ENCODE measurements at regions not wholly inside any gene's neighbourhood (a gene's known extent, or its start where the extent isn't known, plus 50 kb on each side); places are given as distances from the start of the nearest gene placed in this dataset.
A peak's percentile ranks its signal among the peaks of the same experiment; 100 is the strongest.

DNA sequence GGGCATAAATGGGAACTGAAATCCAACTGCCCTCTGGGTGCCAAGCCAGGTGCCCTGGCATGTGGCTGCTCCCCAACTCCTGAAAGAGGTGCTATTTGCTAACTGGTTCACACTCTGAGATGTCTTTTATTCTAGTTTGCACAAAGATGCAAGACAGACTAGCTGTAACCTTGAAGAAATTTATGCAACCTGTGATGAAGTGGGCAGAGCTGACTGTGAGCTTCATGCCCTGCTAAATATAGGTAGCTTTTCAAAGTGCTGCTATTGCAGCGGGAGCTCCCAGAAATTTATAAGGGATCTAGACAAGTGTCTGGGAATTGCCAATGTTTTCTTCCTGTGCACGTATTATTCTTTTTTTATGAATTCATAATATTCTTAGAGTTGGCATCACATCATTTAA lies 517.5 kb downstream of the RNF144B start:
- no peak overlapping the region for H3K4me3 ChIP-seq (ENCODE audit: low read depth, low read length)
- no peaks in the 10 kb centered on the region for H3K4me1 ChIP-seq (ENCODE audit: insufficient read depth)
- no peak overlapping the region for H3K27ac ChIP-seq (ENCODE audit: low read depth)
- WGBS = 99% methylated on average over 2 of the region's 2 CpGs
- H3K36me3 ChIP-seq (ENCODE audit: insufficient read depth) = no peaks in the 10 kb centered on the region
- DNase-seq (ENCODE audit: extremely low spot score) = no peak

DNA sequence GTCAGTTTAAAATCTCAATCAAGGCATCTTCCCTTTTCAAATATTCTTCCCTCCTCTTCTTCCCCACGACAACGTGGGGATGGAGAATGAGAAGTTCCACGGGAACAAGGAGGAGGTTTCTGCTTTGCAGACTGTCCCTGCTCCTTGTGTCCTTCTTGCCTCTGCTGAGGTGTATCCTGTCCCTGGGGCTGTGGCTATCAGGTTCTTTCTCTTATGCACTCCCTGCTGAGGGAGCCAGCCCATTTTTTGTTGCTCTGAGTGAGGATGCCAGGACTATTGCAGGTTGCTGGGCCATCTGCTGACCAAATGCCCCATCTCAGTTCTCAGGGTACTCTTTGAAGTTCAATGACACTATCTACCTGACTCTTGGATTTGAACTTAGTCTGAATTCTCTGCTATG lies 533.6 kb downstream of the RNF144B start:
- Histone ChIP-seq H3K27ac (ENCODE audit: low read depth) (no peak overlapping the region), H3K4me3 (ENCODE audit: low read depth, low read length) (no peak overlapping the region), H3K36me3 (ENCODE audit: insufficient read depth) (no peaks in the 10 kb centered on the region), H3K4me1 (ENCODE audit: insufficient read depth) (no peaks in the 10 kb centered on the region)
- WGBS = 88% methylated on average over 3 of the region's 3 CpGs
- DNase-seq (ENCODE audit: extremely low spot score) = no peak

GRCh38 chr6:18931086-18931485 lies 543.9 kb downstream of the RNF144B start:
- H3K36me3 ChIP-seq (ENCODE audit: insufficient read depth) = no peaks in the 10 kb centered on the region
- no peak overlapping the region for H3K4me3 ChIP-seq (ENCODE audit: low read depth, low read length)
- DNase-seq (ENCODE audit: extremely low spot score) = no peak
- no peaks in the 10 kb centered on the region for H3K4me1 ChIP-seq (ENCODE audit: insufficient read depth)
- 88% methylated on average over 4 of the region's 4 CpGs for WGBS
- H3K27ac ChIP-seq (ENCODE audit: low read depth) = no peak overlapping the region

DNA sequence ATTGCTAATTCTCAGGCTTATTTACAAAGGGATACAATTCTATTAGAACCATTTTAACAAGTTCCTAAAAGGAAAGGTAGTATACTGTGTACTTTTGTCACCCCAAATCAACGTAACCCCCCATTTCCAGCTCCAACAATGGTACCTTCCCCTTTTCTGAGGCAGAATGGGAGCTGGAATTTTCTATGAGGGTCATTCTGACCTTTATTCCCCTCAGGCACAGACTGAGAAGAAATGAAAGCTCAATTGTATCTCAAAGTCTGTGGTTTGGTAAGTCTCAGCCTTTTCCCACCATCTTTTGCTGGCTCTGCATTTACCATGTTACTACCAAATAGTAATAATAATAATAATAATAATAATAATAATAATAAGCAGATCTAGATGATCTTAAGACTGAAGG lies 571.0 kb downstream of the RNF144B start:
- DNase-seq (ENCODE audit: extremely low spot score) = no peak
- WGBS = 95% methylated on average over 1 of the region's 1 CpG
- no peak overlapping the region for H3K27ac ChIP-seq (ENCODE audit: low read depth)
- no peak overlapping the region for H3K4me3 ChIP-seq (ENCODE audit: low read depth, low read length)
- H3K36me3 ChIP-seq (ENCODE audit: insufficient read depth) = no peaks in the 10 kb centered on the region
- no peaks in the 10 kb centered on the region for H3K4me1 ChIP-seq (ENCODE audit: insufficient read depth)

DNA sequence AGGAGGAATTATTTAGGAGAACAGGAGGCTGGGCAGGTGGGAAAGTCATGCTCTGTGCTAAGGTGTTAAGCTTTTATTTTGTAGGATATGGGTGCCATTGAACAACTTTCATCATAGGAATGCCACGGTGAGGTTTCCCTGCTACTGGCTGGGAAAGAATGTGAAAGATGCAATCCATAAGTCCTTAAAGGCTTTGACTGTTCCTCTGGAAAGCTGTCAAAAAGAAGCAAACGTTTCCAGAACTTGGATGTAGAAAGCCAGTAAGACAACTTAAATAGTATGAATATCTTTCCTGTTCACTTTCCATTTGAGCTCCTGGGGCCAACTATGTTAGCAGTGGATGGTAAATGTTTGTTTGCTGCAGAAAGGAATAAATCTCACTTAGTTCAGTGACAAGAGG lies 574.4 kb downstream of the RNF144B start:
- H3K4me3 ChIP-seq (ENCODE audit: low read depth, low read length) = no peak overlapping the region
- DNase-seq (ENCODE audit: extremely low spot score) = no peak
- no peaks in the 10 kb centered on the region for H3K36me3 ChIP-seq (ENCODE audit: insufficient read depth)
- H3K27ac ChIP-seq (ENCODE audit: low read depth) = no peak overlapping the region
- WGBS = 19% methylated on average over 2 of the region's 2 CpGs
- H3K4me1 ChIP-seq (ENCODE audit: insufficient read depth) = no peaks in the 10 kb centered on the region

- Histone ChIP-seq H3K36me3 (ENCODE audit: insufficient read depth) (no peaks in the 10 kb centered on the region), H3K4me3 (ENCODE audit: low read depth, low read length) (no peak overlapping the region), H3K27ac (ENCODE audit: low read depth) (no peak overlapping the region), H3K4me1 (ENCODE audit: insufficient read depth) (no peaks in the 10 kb centered on the region)
- DNase-seq (ENCODE audit: extremely low spot score) = no peak
- WGBS = 81% methylated on average over 4 of the region's 4 CpGs
Observed at GRCh38 chr6:18962361-18962905, 575.3 kb downstream of the RNF144B start.

DNA sequence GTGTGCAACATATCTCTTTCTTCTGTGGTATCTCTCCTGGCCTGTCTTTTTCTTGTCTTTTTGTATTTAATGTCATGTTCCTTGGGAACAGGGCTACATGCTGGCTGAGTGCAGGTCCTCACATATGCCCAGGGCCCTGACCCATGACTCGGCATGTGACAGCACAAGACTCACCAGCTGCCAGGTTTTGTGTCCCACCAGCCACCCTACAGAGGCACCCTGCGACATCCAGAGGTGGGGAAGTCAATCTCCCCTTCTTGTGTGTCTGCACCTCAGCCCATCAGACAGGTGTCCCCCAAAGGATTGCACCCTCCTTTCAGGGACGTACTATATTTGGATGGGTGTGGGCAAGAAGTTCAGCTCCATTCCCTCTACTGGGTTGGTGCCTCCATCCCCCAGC lies 576.3 kb downstream of the RNF144B start:
- DNase-seq (ENCODE audit: extremely low spot score) = no peak
- Histone ChIP-seq H3K4me3 (ENCODE audit: low read depth, low read length) (no peak overlapping the region), H3K36me3 (ENCODE audit: insufficient read depth) (no peaks in the 10 kb centered on the region), H3K4me1 (ENCODE audit: insufficient read depth) (no peaks in the 10 kb centered on the region), H3K27ac (ENCODE audit: low read depth) (no peak overlapping the region)
- 96% methylated on average over 3 of the region's 3 CpGs for WGBS

- no peaks in the 10 kb centered on the region for H3K36me3 ChIP-seq (ENCODE audit: insufficient read depth)
- no peak for DNase-seq (ENCODE audit: extremely low spot score)
- 53% methylated on average over 3 of the region's 3 CpGs for WGBS
- no peak overlapping the region for H3K4me3 ChIP-seq (ENCODE audit: low read depth, low read length)
- H3K4me1 ChIP-seq (ENCODE audit: insufficient read depth) = no peaks in the 10 kb centered on the region
- H3K27ac ChIP-seq (ENCODE audit: low read depth) = no peak overlapping the region
Observed at GRCh38 chr6:18973251-18973650, 586.1 kb downstream of the RNF144B start.

- WGBS = 96% methylated on average over 2 of the region's 2 CpGs
- Histone ChIP-seq H3K36me3 (ENCODE audit: insufficient read depth) (no peaks in the 10 kb centered on the region), H3K4me1 (ENCODE audit: insufficient read depth) (no peaks in the 10 kb centered on the region), H3K27ac (ENCODE audit: low read depth) (no peak overlapping the region), H3K4me3 (ENCODE audit: low read depth, low read length) (no peak overlapping the region)
- no peak for DNase-seq (ENCODE audit: extremely low spot score)
Observed at GRCh38 chr6:18976091-18976490, 588.9 kb downstream of the RNF144B start.

GRCh38 chr6:18976966-18977365 lies 589.8 kb downstream of the RNF144B start:
- no peaks in the 10 kb centered on the region for H3K4me1 ChIP-seq (ENCODE audit: insufficient read depth)
- no peak overlapping the region for H3K4me3 ChIP-seq (ENCODE audit: low read depth, low read length)
- 65% methylated on average over 1 of the region's 1 CpG for WGBS
- no peak overlapping the region for H3K27ac ChIP-seq (ENCODE audit: low read depth)
- no peak for DNase-seq (ENCODE audit: extremely low spot score)
- H3K36me3 ChIP-seq (ENCODE audit: insufficient read depth) = no peaks in the 10 kb centered on the region

- H3K4me1 ChIP-seq (ENCODE audit: insufficient read depth) = no peaks in the 10 kb centered on the region
- H3K36me3 ChIP-seq (ENCODE audit: insufficient read depth) = no peaks in the 10 kb centered on the region
- peak; percentile 56 for DNase-seq (ENCODE audit: extremely low spot score)
- 59% methylated on average over 3 of the region's 3 CpGs for WGBS
- H3K4me3 ChIP-seq (ENCODE audit: low read depth, low read length) = no peak overlapping the region
- no peak overlapping the region for H3K27ac ChIP-seq (ENCODE audit: low read depth)
Observed at GRCh38 chr6:18978337-18979128, 591.4 kb downstream of the RNF144B start.

- no peaks in the 10 kb centered on the region for H3K4me1 ChIP-seq (ENCODE audit: insufficient read depth)
- 91% methylated on average over 8 of the region's 8 CpGs for WGBS
- no peaks in the 10 kb centered on the region for H3K36me3 ChIP-seq (ENCODE audit: insufficient read depth)
- no peak overlapping the region for H3K27ac ChIP-seq (ENCODE audit: low read depth)
- no peak overlapping the region for H3K4me3 ChIP-seq (ENCODE audit: low read depth, low read length)
- no peak for DNase-seq (ENCODE audit: extremely low spot score)
Observed at GRCh38 chr6:18985061-18985460, 597.9 kb downstream of the RNF144B start.

GRCh38 chr6:18985996-18986395 lies 598.8 kb downstream of the RNF144B start:
- Histone ChIP-seq H3K36me3 (ENCODE audit: insufficient read depth) (no peaks in the 10 kb centered on the region), H3K27ac (ENCODE audit: low read depth) (no peak overlapping the region), H3K4me1 (ENCODE audit: insufficient read depth) (no peaks in the 10 kb centered on the region), H3K4me3 (ENCODE audit: low read depth, low read length) (no peak overlapping the region)
- WGBS = 71% methylated on average over 2 of the region's 2 CpGs
- DNase-seq (ENCODE audit: extremely low spot score) = no peak

DNA sequence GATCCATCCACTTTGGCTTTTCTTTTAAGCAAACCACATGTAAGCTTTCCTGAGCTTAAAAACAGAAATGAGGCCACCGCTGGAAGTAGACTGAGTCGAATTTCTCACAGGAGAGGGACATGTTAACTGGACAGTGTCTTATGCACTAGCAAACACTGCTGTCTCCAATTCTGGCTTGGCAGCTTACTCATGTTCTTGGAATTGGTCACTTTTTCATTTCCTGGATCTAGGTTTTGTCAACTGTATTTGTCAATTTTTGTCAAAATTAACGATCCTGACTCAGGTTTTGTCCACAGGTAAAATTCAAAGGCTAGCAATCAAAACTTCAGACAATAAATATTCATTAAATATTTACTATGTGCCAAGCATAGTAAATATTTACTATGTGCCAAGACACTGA lies 601.5 kb downstream of the RNF144B start:
- 84% methylated on average over 3 of the region's 3 CpGs for WGBS
- Histone ChIP-seq H3K4me3 (ENCODE audit: low read depth, low read length) (no peak overlapping the region), H3K27ac (ENCODE audit: low read depth) (no peak overlapping the region), H3K4me1 (ENCODE audit: insufficient read depth) (no peaks in the 10 kb centered on the region), H3K36me3 (ENCODE audit: insufficient read depth) (no peaks in the 10 kb centered on the region)
- DNase-seq (ENCODE audit: extremely low spot score) = no peak
